ENCODE measurements at regions not wholly inside any gene's neighbourhood (a gene's known extent, or its start where the extent isn't known, plus 50 kb on each side); places are given as distances from the start of the nearest gene placed in this dataset.

DNA sequence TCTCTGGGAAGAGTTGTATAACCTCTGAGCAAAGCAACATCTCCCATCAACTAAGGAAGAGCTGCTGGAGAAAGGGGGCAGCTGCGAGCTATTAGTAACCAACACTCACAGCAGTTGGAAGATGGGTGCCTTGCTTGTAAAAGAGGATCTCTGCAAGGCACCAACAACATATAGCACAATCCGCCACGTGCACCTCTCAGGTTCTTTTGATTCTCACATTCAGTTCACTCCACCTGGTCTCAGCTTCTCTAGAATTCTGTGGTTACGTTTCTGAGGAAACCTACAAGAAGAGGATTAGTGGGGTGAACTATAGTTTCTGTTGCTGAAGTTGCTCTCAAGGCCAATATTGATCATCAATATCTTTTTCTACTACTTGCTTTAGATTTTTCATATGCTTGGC, 117.1 kb downstream of the RPS24 start:
- Histone ChIP-seq H3K9me3 (replicated peaks in 1 of 11) (0 out of 22 replicates have a peak, but pooled peaks cover 0 to 8% (median 0%) of the 10 kb centered on the region in 11 experiments), H4K20me1 (no peaks in the 10 kb centered on the region), H3K4me2 (no peak overlapping the region), H3K4me3 (no peak overlapping the region), H3K27me3 (no peaks in the 10 kb centered on the region), H3K4me1 (no peaks in the 10 kb centered on the region), H3K27ac (no peak overlapping the region), H3K9ac (no peak overlapping the region), H3K36me3 (no peaks in the 10 kb centered on the region)
- TF ChIP-seq Cebpa-rat (IDR thresholded peaks at IDR 0.05) = no peak

GRCh38 chr10:78155722-78156121, 122.1 kb downstream of the RPS24 start:
- no peaks in the 10 kb centered on the region for H3K4me1 ChIP-seq
- no peaks in the 10 kb centered on the region for H3K27me3 ChIP-seq
- no peaks in the 10 kb centered on the region for H3K36me3 ChIP-seq
- H3K4me3 ChIP-seq = no peak overlapping the region
- no peak overlapping the region for H3K9ac ChIP-seq
- 0 out of 22 replicates have a peak, but pooled peaks cover 0 to 8% (median 0%) of the 10 kb centered on the region in 11 experiments for H3K9me3 ChIP-seq (replicated peaks in 1 of 11)
- no peaks in the 10 kb centered on the region for H4K20me1 ChIP-seq
- H3K27ac ChIP-seq = no peak overlapping the region
- TF ChIP-seq Cebpa-rat (IDR thresholded peaks at IDR 0.05) = no peak
- H3K4me2 ChIP-seq = no peak overlapping the region

GRCh38 chr10:78160591-78160990, 126.9 kb downstream of the RPS24 start:
- no peak overlapping the region for H3K4me2 ChIP-seq
- H3K4me1 ChIP-seq = no peaks in the 10 kb centered on the region
- H3K4me3 ChIP-seq = no peak overlapping the region
- H3K9ac ChIP-seq = no peak overlapping the region
- TF ChIP-seq Cebpa-rat (IDR thresholded peaks at IDR 0.05) = no peak
- H4K20me1 ChIP-seq = no peaks in the 10 kb centered on the region
- H3K27me3 ChIP-seq = no peaks in the 10 kb centered on the region
- H3K9me3 ChIP-seq (replicated peaks in 1 of 11) = peaks cover 0 to 13% (median 0%) of the 10 kb centered on the region in 11 experiments; a peak in 7 of 22 replicates
- H3K36me3 ChIP-seq = no peaks in the 10 kb centered on the region
- H3K27ac ChIP-seq = no peak overlapping the region

DNA sequence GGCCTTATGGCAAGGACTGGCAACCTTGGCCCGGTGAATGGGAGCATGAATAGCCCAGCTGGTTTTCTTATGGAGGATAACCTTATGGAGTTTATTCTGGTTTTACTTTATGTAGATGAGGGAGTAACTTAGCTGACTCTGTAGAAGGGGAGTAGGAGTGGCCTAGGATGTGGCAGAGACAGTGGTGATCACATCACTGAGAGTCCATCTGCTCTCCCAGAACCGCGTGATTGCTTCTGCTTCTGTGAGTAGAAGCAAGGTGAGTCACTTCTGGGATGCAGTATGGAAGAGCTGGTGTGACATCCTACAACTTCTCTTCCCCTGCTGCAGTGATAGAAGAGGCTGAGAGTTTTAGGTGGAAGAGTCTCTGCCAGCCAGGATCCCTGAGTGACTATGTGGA, 129.2 kb downstream of the RPS24 start:
- Histone ChIP-seq H3K27ac (no peak overlapping the region), H3K36me3 (no peaks in the 10 kb centered on the region), H3K9me3 (replicated peaks in 1 of 11) (peaks cover 0 to 13% (median 0%) of the 10 kb centered on the region in 11 experiments; a peak in 7 of 22 replicates), H3K4me2 (no peak overlapping the region), H4K20me1 (no peaks in the 10 kb centered on the region), H3K9ac (no peak overlapping the region), H3K4me3 (no peak overlapping the region), H3K4me1 (no peaks in the 10 kb centered on the region), H3K27me3 (no peaks in the 10 kb centered on the region)
- TF ChIP-seq Cebpa-rat (IDR thresholded peaks at IDR 0.05) = no peak

DNA sequence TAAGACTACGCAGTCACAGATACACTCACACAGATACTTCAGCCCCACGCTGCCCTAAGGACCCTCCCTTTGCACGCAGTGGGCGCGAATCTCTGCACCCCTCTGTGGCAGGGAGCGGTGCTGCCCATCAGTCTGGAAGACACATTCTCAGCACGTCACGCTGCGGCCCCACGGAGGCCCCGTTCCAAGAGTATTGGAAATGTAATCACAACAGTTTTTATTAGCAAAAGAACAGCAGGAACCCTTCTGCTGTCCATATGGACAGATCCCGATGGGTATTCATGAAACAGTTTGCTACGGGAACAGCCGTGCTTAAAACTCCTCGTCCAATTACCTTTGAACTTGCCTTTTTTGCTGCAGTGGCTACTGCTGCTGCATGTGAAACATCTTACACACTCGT, 131.0 kb downstream of the RPS24 start:
- Histone ChIP-seq H3K27me3 (no peaks in the 10 kb centered on the region), H3K9me3 (replicated peaks in 1 of 11) (peaks cover 0 to 13% (median 0%) of the 10 kb centered on the region in 11 experiments; a peak in 7 of 22 replicates), H3K4me3 (no peak overlapping the region), H3K36me3 (no peaks in the 10 kb centered on the region), H4K20me1 (no peaks in the 10 kb centered on the region), H3K4me1 (peaks cover 6 to 11% (median 9%) of the 10 kb centered on the region in 10 experiments), H3K27ac (no peak overlapping the region), H3K4me2 (no peak overlapping the region), H3K9ac (no peak overlapping the region)
- TF ChIP-seq Cebpa-rat (IDR thresholded peaks at IDR 0.05) = no peak

- TF ChIP-seq Cebpa-rat (IDR thresholded peaks at IDR 0.05) = no peak
Measured at GRCh38 chr10:78165172-78165571, 131.5 kb downstream of the RPS24 start.

DNA sequence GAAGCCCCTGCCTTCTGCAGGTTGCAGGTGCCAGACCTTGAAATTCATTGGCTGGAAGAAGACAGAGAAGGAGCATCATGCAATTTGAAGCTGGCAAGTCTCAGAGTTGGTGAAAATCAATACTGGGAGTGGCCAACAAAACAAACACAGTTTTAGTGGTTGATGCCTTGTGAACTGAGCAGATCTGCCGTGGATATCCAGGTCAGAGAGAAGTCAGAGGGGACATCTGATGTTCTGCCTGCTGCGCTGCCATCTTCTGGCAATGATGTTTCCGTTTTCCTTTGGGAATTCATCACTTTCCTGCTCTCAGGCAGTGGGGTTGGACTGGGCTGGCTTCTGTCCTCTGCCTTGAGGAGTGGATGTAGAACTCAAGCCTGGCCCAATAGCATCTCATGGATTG, 132.0 kb downstream of the RPS24 start:
- TF ChIP-seq Cebpa-rat (IDR thresholded peaks at IDR 0.05) = no peak

More at GRCh38 chr10:78165172-78165571, 131.5 kb downstream of the RPS24 start:
- H4K20me1 ChIP-seq = no peaks in the 10 kb centered on the region
- no peak overlapping the region for H3K9ac ChIP-seq
- no peak overlapping the region for H3K4me3 ChIP-seq
- H3K36me3 ChIP-seq = no peaks in the 10 kb centered on the region
- no peaks in the 10 kb centered on the region for H3K27me3 ChIP-seq
- peaks cover 0 to 13% (median 0%) of the 10 kb centered on the region in 11 experiments; a peak in 7 of 22 replicates for H3K9me3 ChIP-seq (replicated peaks in 1 of 11)
- no peak overlapping the region for H3K27ac ChIP-seq
- peaks cover 10 to 15% (median 13%) of the 10 kb centered on the region in 10 experiments for H3K4me1 ChIP-seq
- no peak overlapping the region for H3K4me2 ChIP-seq

DNA sequence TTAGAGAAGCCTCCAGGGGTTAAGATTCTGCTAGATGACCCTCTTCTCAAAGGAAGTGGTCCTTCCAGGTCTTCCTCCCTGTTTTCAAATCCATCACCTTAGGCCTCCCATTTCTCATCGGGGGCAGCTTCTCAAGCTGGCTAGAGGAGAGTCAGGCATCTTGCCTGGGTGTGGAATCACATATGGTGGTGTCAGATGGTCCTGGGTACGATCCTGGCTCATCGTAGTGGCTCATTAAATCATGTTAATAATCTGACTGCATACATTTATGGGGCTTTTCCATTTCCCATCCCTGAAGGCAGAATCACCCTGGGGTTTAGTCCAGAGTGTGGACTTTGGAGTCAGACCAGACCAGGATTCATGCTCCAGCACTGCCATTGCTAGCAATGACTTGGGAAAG, 132.6 kb downstream of the RPS24 start:
- Histone ChIP-seq H3K4me3 (no peak overlapping the region), H3K4me1 (peaks cover 12 to 21% (median 16%) of the 10 kb centered on the region in 10 experiments), H3K4me2 (no peak overlapping the region), H4K20me1 (no peaks in the 10 kb centered on the region), H3K27ac (no peak overlapping the region), H3K36me3 (no peaks in the 10 kb centered on the region), H3K9ac (no peak overlapping the region), H3K9me3 (replicated peaks in 1 of 11) (peaks cover 0 to 13% (median 0%) of the 10 kb centered on the region in 11 experiments; a peak in 7 of 22 replicates), H3K27me3 (no peaks in the 10 kb centered on the region)
- no peak for TF ChIP-seq Cebpa-rat (IDR thresholded peaks at IDR 0.05)

More for the DNA sequence above, 132.0 kb downstream of the RPS24 start:
- H3K9ac ChIP-seq = no peak overlapping the region
- no peak overlapping the region for H3K4me3 ChIP-seq
- H3K27me3 ChIP-seq = no peaks in the 10 kb centered on the region
- no peaks in the 10 kb centered on the region for H4K20me1 ChIP-seq
- peaks cover 0 to 13% (median 0%) of the 10 kb centered on the region in 11 experiments; a peak in 7 of 22 replicates for H3K9me3 ChIP-seq (replicated peaks in 1 of 11)
- H3K4me2 ChIP-seq = no peak overlapping the region
- H3K4me1 ChIP-seq = peaks cover 12 to 20% (median 15%) of the 10 kb centered on the region in 10 experiments
- no peak overlapping the region for H3K27ac ChIP-seq
- no peaks in the 10 kb centered on the region for H3K36me3 ChIP-seq

GRCh38 chr10:78169214-78169613, 135.6 kb downstream of the RPS24 start:
- Histone ChIP-seq H3K36me3 (no peaks in the 10 kb centered on the region), H3K9ac (no peak overlapping the region), H3K4me2 (peak overlapping the region; percentile 28 to 64 (median 52); a peak in 21 of 22 replicates), H3K27ac (no peak overlapping the region), H3K27me3 (no peaks in the 10 kb centered on the region), H4K20me1 (no peaks in the 10 kb centered on the region), H3K4me1 (peaks cover 21 to 33% (median 26%) of the 10 kb centered on the region in 10 experiments), H3K9me3 (replicated peaks in 1 of 11) (no peaks in the 10 kb centered on the region), H3K4me3 (no peak overlapping the region)
- TF ChIP-seq Cebpa-rat (IDR thresholded peaks at IDR 0.05) = no peak

DNA sequence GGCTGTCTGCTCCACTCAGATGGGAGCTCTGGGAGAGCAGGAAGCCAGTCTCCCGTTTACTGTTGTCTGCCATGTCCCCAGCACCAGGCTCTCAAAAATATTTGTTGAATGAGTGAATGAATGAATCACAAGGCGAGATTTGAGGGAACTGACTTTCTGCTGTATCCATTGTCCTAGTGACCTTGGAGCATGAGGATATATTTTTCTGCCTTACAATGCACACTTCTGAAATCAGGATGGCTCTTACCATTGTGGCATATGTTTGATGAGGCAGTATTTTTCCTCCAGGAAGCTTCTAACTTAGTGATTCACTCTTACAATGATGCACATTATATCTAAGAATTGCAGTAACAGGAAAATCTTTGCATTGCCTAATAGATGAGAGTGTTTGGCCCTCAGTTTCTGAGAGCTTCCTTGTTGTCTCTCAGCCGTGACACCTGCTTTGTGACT, 136.4 kb downstream of the RPS24 start:
- Histone ChIP-seq H3K9ac (no peak overlapping the region), H3K4me3 (no peak overlapping the region)

More for the DNA sequence above, 136.4 kb downstream of the RPS24 start:
- no peak overlapping the region for H3K27ac ChIP-seq
- H3K27me3 ChIP-seq = no peaks in the 10 kb centered on the region
- no peak for TF ChIP-seq Cebpa-rat (IDR thresholded peaks at IDR 0.05)
- no peaks in the 10 kb centered on the region for H3K9me3 ChIP-seq (replicated peaks in 1 of 11)
- H3K4me1 ChIP-seq = peaks cover 26 to 41% (median 34%) of the 10 kb centered on the region in 10 experiments
- H3K4me2 ChIP-seq = peak overlapping the region; percentile 28 to 64 (median 52); a peak in 21 of 22 replicates
- no peaks in the 10 kb centered on the region for H3K36me3 ChIP-seq
- H4K20me1 ChIP-seq = no peaks in the 10 kb centered on the region

All from BLaER1 treated with 17β-estradiol and CSF1 and Interleukin-3, amounts not matched to agents 10 nM and 100 nM (cell line).